IMR-90 (cell line): ENCODE measurements at regions not wholly inside any gene's neighbourhood (a gene's known extent, or its start where the extent isn't known, plus 50 kb on each side); places are given as distances from the start of the nearest gene placed in this dataset.

ENCODE experiments used
- ATAC-seq: fragments of 200-7000 bp; cut with Tn5 transposase; 2 replicates; pipeline ENCODE4 v1.9.1; 2020; ENCODE audit warnings: low read depth, mild to moderate bottlenecking, moderate library complexity
- BruUV-seq: library from RNA; stranded (reverse); fragments of 400-500 nt; replicated peaks from 2 replicates; lab custom pipeline; 2021; lab: Mats Ljungman, UMichigan
- CTCF ChIA-PET: fragments of 300-600 bp; formaldehyde crosslinking; extraction: SDS; loops from one replicate; lab custom pipeline; 2021; ENCODE audit warnings: antibody characterized with exemption; lab: Yijun Ruan, JAX
- POLR2A ChIA-PET: fragments of 300-600 bp; sonication (Branson Sonifier 250); formaldehyde crosslinking; loops from one replicate; lab custom pipeline; 2022; ENCODE audit warnings: antibody characterized with exemption; ENCODE audit not compliant: unreplicated experiment; lab: Charles Lee
- DNase-seq: peaks from one replicate; pipeline ENCODE4 v3.0.0; 2013
- H2AFZ ChIP-seq: replicated peaks from 2 replicates; pipeline ENCODE3; 2013; ENCODE audit warnings: low read length, mild to moderate bottlenecking; ENCODE audit not compliant: poor library complexity
- H2AK5ac ChIP-seq: 2 replicates; pipeline ENCODE4 v1.6.1; 2013; ENCODE audit warnings: low read depth, low read length, inconsistent platforms
- H2AK9ac ChIP-seq: replicated peaks from 2 replicates; pipeline ENCODE3; 2013; ENCODE audit warnings: mild to moderate bottlenecking, low read depth, low read length, moderate library complexity; ENCODE audit not compliant: poor library complexity
- H2BK120ac ChIP-seq: 2 replicates; pipeline ENCODE4 v1.6.1; 2013; ENCODE audit warnings: low read depth, low read length, inconsistent platforms
- H2BK15ac ChIP-seq: 3 replicates; pipeline ENCODE4 v1.6.1; 2013; ENCODE audit warnings: low read depth, low read length, inconsistent platforms
- H2BK20ac ChIP-seq: 2 replicates; pipeline ENCODE4 v1.6.1; 2013; ENCODE audit warnings: low read depth, mild to moderate bottlenecking, inconsistent platforms, low read length, moderate library complexity
- H2BK5ac ChIP-seq: 2 replicates; pipeline ENCODE4 v1.6.1; 2013; ENCODE audit warnings: mild to moderate bottlenecking, low read depth, low read length, inconsistent platforms; ENCODE audit not compliant: poor library complexity, severe bottlenecking
- H3K14ac ChIP-seq: replicated peaks from 2 replicates; pipeline ENCODE4 v1.6.1; 2013; ENCODE audit warnings: low read depth, low read length, inconsistent platforms
- H3K18ac ChIP-seq: 2 replicates; pipeline ENCODE4 v1.6.1; 2013; ENCODE audit warnings: low read depth, low read length, control low read depth
- H3K23ac ChIP-seq: 2 replicates; pipeline ENCODE4 v1.6.1; 2013; ENCODE audit warnings: low read depth, low read length, inconsistent platforms
- H3K27ac ChIP-seq: 2 replicates; pipeline ENCODE4 v1.5.1; 2013; ENCODE audit warnings: mild to moderate bottlenecking, control low read depth, low read length; ENCODE audit not compliant: insufficient read depth
- H3K27me3 ChIP-seq: 2 replicates; pipeline ENCODE4 v1.6.1; 2013; ENCODE audit warnings: low read length; ENCODE audit not compliant: control insufficient read depth, insufficient read depth
- H3K36me3 ChIP-seq: 2 replicates; pipeline ENCODE4 v1.6.1; 2013; ENCODE audit warnings: low read length, mixed read lengths; ENCODE audit not compliant: control insufficient read depth, insufficient read depth
- H3K4ac ChIP-seq: 2 replicates; pipeline ENCODE4 v1.6.1; 2013; ENCODE audit warnings: low read depth, low read length, inconsistent platforms
- H3K4me1 ChIP-seq: 2 replicates; pipeline ENCODE4 v1.6.1; 2013; ENCODE audit warnings: low read length, mixed read lengths; ENCODE audit not compliant: control insufficient read depth, insufficient read depth
- H3K4me2 ChIP-seq: 2 replicates; pipeline ENCODE4 v1.6.1; 2013; ENCODE audit warnings: low read depth, mild to moderate bottlenecking, control low read depth, low read length, moderate library complexity
- H3K4me3 ChIP-seq: 2 replicates; pipeline ENCODE4 v1.5.1; 2013; ENCODE audit warnings: low read depth, mild to moderate bottlenecking, control low read depth, low read length, moderate library complexity; ENCODE audit not compliant: insufficient read depth
- H3K56ac ChIP-seq: 2 replicates; pipeline ENCODE4 v1.6.1; 2013; ENCODE audit warnings: low read length, inconsistent platforms; ENCODE audit not compliant: insufficient read depth; ENCODE audit errors: extremely low read depth
- H3K79me1 ChIP-seq, 2 experiments: 2 replicates each; pipeline ENCODE4 v1.6.1; 2013; ENCODE audit warnings: low read length in 2 of 2, inconsistent platforms in 1 of 2, low read depth in 1 of 2
- H3K9ac ChIP-seq: 2 replicates; pipeline ENCODE4 v1.6.1; 2013; ENCODE audit warnings: low read depth, low read length, control low read depth
- H3K9me1 ChIP-seq: 2 replicates; pipeline ENCODE4 v1.6.1; 2013; ENCODE audit warnings: low read length, inconsistent platforms; ENCODE audit not compliant: insufficient read depth
- H3K9me3 ChIP-seq: 2 replicates; pipeline ENCODE4 v1.6.1; 2013; ENCODE audit warnings: low read length; ENCODE audit not compliant: control insufficient read depth, insufficient read depth
- H4K20me1 ChIP-seq: 2 replicates; pipeline ENCODE4 v1.6.1; 2013; ENCODE audit warnings: low read length, inconsistent platforms; ENCODE audit not compliant: insufficient read depth
- H4K5ac ChIP-seq: 2 replicates; pipeline ENCODE4 v1.6.1; 2013; ENCODE audit warnings: mild to moderate bottlenecking, low read depth, low read length, control low read depth
- H4K8ac ChIP-seq, 2 experiments: 2 replicates each; pipeline ENCODE4 v1.6.1; 2013; ENCODE audit warnings: low read depth in 2 of 2, low read length in 2 of 2, control low read depth in 1 of 2, inconsistent platforms in 1 of 2
- H4K91ac ChIP-seq: 2 replicates; pipeline ENCODE4 v1.6.1; 2013; ENCODE audit warnings: low read depth, low read length, inconsistent platforms; ENCODE audit not compliant: insufficient read depth
- BHLHE40 ChIP-seq: fragments of 150-350 bp; IDR thresholded peaks from 2 replicates; pipeline ENCODE4 v1.6.1; 2016; ENCODE audit warnings: mild to moderate bottlenecking, low read depth, low read length
- CEBPB ChIP-seq: IDR thresholded peaks from 2 replicates; pipeline ENCODE4 v1.6.1; 2012; ENCODE audit warnings: low read depth, low read length, improper control_type of control experiment
- CHD1 ChIP-seq: IDR thresholded peaks from 2 replicates; pipeline ENCODE4 v1.6.1; 2012; ENCODE audit warnings: low read depth, low read length, improper control_type of control experiment
- CTCF ChIP-seq: conservative IDR thresholded peaks from 2 replicates; pipeline ENCODE4 v1.5.1; 2012; ENCODE audit warnings: mild to moderate bottlenecking, low read depth, low read length, improper control_type of control experiment
- ELK1 ChIP-seq: fragments of 150-350 bp; IDR thresholded peaks from 2 replicates; pipeline ENCODE4 v1.6.1; 2016; ENCODE audit warnings: low read depth, mild to moderate bottlenecking, low read length, moderate library complexity, borderline replicate concordance
- FOS ChIP-seq: fragments of 150-350 bp; IDR thresholded peaks from 2 replicates; pipeline ENCODE4 v1.6.1; 2016; ENCODE audit warnings: low read depth, low read length
- MAFK ChIP-seq: IDR thresholded peaks from 2 replicates; pipeline ENCODE4 v1.6.1; 2012; ENCODE audit warnings: low read depth, low read length, improper control_type of control experiment
- MAZ ChIP-seq: IDR thresholded peaks from 2 replicates; pipeline ENCODE4 v1.6.1; 2012; ENCODE audit warnings: low read depth, mild to moderate bottlenecking, low read length, improper control_type of control experiment, moderate library complexity, borderline replicate concordance
- MXI1 ChIP-seq: IDR thresholded peaks from 2 replicates; pipeline ENCODE4 v1.6.1; 2012; ENCODE audit warnings: low read depth, mild to moderate bottlenecking, low read length, moderate library complexity, borderline replicate concordance
- NFE2L2 ChIP-seq: fragments of 150-350 bp; IDR thresholded peaks from 2 replicates; pipeline ENCODE4 v1.6.1; 2016; ENCODE audit warnings: low read depth, mild to moderate bottlenecking, low read length
- POLR2A ChIP-seq: IDR thresholded peaks from 2 replicates; pipeline ENCODE4 v1.6.1; 2012; ENCODE audit warnings: mild to moderate bottlenecking, low read depth, low read length
- RAD21 ChIP-seq: IDR thresholded peaks from 2 replicates; pipeline ENCODE4 v1.6.1; 2012; ENCODE audit warnings: low read length, improper control_type of control experiment
- RCOR1 ChIP-seq: IDR thresholded peaks from 2 replicates; pipeline ENCODE4 v1.6.1; 2012; ENCODE audit warnings: mild to moderate bottlenecking, low read length, improper control_type of control experiment; ENCODE audit not compliant: insufficient replicate concordance
- RFX5 ChIP-seq: IDR thresholded peaks from 2 replicates; pipeline ENCODE4 v1.8.0; 2012; ENCODE audit warnings: low read depth, mild to moderate bottlenecking, low read length, moderate library complexity
- SMC3 ChIP-seq: fragments of 150-350 bp; IDR thresholded peaks from 2 replicates; pipeline ENCODE4 v1.6.1; 2016; ENCODE audit warnings: low read depth, mild to moderate bottlenecking, antibody characterized with exemption, low read length, moderate library complexity
- USF2 ChIP-seq: fragments of 150-350 bp; IDR thresholded peaks from 2 replicates; pipeline ENCODE4 v1.6.1; 2017; ENCODE audit warnings: mild to moderate bottlenecking, antibody characterized with exemption, low read length, low read depth
- WGBS, 2 experiments: methylation state at CpG; one replicate each; pipeline versions ENCODE4 v1.1.5 to v1.1.7; 2013; ENCODE audit warnings: missing lambda C conversion rate in 2 of 2; ENCODE audit not compliant: insufficient read length in 1 of 2; ENCODE audit errors: extremely low coverage in 2 of 2; 5-methylcytosine and 5-hydroxymethylcytosine counted together
- dilution Hi-C: fragments of 300-500 bp; cut with HindIII; formaldehyde crosslinking; loops from one replicate; pipeline ENCODE4 v1.14.3; 2018; ENCODE audit warnings: low sequenced_read_pairs; ENCODE audit not compliant: unreplicated experiment
- in situ Hi-C: fragments of 300-500 bp; cut with MboI; formaldehyde crosslinking; loops from 3 replicates; pipeline ENCODE4 v1.14.3; 2019; ENCODE audit warnings: low sequenced_read_pairs, inconsistent platforms, mixed read lengths
- intact Hi-C: fragments of 100-400 bp; cut with micrococcal nuclease; formaldehyde crosslinking; loops from 2 replicates; pipeline ENCODE4 v1.10.0; 2022

DNA sequence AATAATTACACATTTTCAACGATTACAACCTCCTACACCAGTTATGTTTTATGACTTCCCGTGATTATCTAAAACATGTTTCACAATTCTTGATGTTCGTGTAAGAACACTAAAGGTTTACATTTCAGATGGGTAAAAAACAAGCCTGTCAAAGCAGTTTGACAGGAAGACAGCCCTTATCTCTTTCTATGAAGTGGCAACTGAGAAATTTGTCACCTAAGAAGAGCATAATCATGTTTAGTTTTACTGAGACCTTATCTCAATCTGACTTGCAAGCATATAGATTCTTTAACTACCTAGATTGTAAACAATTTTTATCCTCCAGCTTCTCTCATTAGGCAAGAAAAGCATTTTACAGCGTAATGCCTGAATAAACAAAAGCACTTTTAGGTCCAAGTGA, 218.4 kb upstream of the ZBED5 start:
- no peaks in the 10 kb centered on the region for H3K79me1 ChIP-seq
- no peaks in the 10 kb centered on the region; the same call in 1 of the 2 replicates for H4K20me1 ChIP-seq
- in situ Hi-C loops = no loop called here
- H3K4me2 ChIP-seq = no peak overlapping the region
- no peak overlapping the region for H4K91ac ChIP-seq
- no peak overlapping the region for H3K4ac ChIP-seq
- BruUV-seq = no TSS peak
- CTCF ChIA-PET = interaction anchor here (0.8 to 1.6 kb wide), 4 partner anchors 17 to 571 kb away, joined by 3 to 5 read pairs (median 3); no protein-coding TSS in a partner anchor
- H2AFZ ChIP-seq = no peak overlapping the region
- no peak overlapping the region for H2BK5ac ChIP-seq
- no peak overlapping the region for H2BK120ac ChIP-seq
- no peak overlapping the region for H2AK9ac ChIP-seq
- no peak overlapping the region for H2BK20ac ChIP-seq
- 20% methylated on average over 2 of the region's 4 CpGs; no CpG with 5 or more reads in 1 of the 2 experiments for WGBS, 2 experiments
- ATAC-seq (no peak), DNase-seq (no peak)
- no peak for TF ChIP-seq RFX5
- no peak for TF ChIP-seq MAZ
- TF ChIP-seq FOS = no peak
- TF ChIP-seq RAD21 = no peak
- TF ChIP-seq POLR2A = no peak
- no peak for TF ChIP-seq SMC3
- TF ChIP-seq MAFK = no peak
- TF ChIP-seq RCOR1 = no peak
- no peak for TF ChIP-seq BHLHE40
- no peak for TF ChIP-seq NFE2L2
- no peak for TF ChIP-seq CEBPB
- no peak for TF ChIP-seq CHD1
- TF ChIP-seq CTCF = no peak
- no peak for TF ChIP-seq ELK1
- TF ChIP-seq USF2 = no peak
- TF ChIP-seq MXI1 = no peak
- H3K4me3 ChIP-seq = no peak overlapping the region
- H2BK15ac ChIP-seq = no peak overlapping the region
- no peak overlapping the region for H2AK5ac ChIP-seq
- no peak overlapping the region for H3K23ac ChIP-seq
- no peak overlapping the region for H3K14ac ChIP-seq
- intact Hi-C loops = loop anchor here (5.0 kb wide), 1 partner anchor 144 kb away; no protein-coding TSS in a partner anchor
- no peak overlapping the region for H3K9ac ChIP-seq
- dilution Hi-C loops = no loop called here
- H4K5ac ChIP-seq = no peak overlapping the region
- no peak overlapping the region for H4K8ac ChIP-seq
- no peak overlapping the region for H3K56ac ChIP-seq
- no peak overlapping the region for H3K18ac ChIP-seq
- no peak overlapping the region for H3K27ac ChIP-seq
- H3K9me1 ChIP-seq = no peaks in the 10 kb centered on the region
- H3K27me3 ChIP-seq = peaks cover 70% of the 10 kb centered on the region
- no peaks in the 10 kb centered on the region for H3K9me3 ChIP-seq
- H3K4me1 ChIP-seq = no peaks in the 10 kb centered on the region
- no peaks in the 10 kb centered on the region for H3K36me3 ChIP-seq
- POLR2A ChIA-PET = no interaction called here
